ENCODE measurements at regions not wholly inside any gene's neighbourhood (a gene's known extent, or its start where the extent isn't known, plus 50 kb on each side); places are given as distances from the start of the nearest gene placed in this dataset.
"Not testable (repeated sequence)": the region's sequence is repeated elsewhere in the genome, so short reads cannot be mapped to it uniquely, and the experiment has no call there.

DNA sequence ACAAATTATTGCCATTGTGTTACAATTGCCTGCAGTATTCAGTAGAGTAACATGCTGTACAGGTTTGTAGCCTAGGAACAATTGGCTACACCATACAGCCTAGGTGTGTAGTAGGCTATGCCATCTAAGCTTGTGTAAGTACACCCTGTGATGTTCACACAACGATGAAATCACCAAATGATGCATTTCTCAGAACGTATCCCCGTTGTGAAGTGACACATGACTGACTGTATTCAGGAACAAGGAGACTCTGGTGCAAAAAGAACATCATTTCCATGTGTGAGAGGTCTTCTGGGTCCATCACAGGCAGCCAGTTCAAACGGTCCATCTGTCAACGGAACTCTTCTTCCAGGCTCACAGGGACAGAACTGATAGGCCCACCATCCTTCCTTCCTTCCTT is 263.7 kb downstream of the ANAPC1 start:
- DNase-seq (ENCODE audit: low spot score), result no peak

DNA sequence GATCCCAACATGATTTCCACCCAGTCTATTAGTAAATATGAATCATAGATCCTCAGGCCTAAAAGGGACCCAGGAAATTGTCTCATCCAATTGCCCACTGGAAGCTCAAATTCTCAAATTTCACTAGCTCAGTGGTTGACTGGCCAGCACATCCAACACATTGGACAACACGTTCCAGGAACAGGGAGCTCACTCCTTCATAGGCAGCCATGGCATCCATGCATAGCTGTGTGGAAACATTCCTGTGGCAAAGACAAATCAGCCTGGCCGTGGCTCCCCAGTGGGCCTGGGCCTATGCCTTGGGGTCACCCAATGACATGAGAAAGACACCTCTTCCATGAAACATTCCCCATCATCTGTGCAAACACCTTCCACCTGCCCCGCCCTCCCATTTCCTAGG is 261.1 kb downstream of the ANAPC1 start:
- no peak for DNase-seq (ENCODE audit: low spot score)

DNA sequence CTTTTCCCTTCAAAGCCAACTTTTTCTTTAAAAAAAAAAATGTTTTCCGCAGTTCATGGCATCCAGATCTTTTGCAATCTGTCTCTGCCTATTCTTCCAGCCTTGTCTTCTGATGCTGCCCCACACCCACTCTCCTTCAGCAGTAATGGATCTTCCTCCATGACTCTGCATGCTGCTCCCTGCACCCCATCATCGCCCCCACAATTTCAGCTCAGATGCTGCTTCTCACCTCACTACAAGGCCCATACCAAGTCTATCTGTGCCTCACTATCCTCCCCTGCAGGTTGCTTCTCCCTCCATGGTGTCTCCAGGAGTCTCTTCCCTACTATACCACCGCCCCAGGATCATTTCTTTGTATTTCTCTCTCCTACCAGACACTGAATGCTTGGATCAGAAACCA is 260.6 kb downstream of the ANAPC1 start:
- no peak for DNase-seq (ENCODE audit: low spot score)

DNA sequence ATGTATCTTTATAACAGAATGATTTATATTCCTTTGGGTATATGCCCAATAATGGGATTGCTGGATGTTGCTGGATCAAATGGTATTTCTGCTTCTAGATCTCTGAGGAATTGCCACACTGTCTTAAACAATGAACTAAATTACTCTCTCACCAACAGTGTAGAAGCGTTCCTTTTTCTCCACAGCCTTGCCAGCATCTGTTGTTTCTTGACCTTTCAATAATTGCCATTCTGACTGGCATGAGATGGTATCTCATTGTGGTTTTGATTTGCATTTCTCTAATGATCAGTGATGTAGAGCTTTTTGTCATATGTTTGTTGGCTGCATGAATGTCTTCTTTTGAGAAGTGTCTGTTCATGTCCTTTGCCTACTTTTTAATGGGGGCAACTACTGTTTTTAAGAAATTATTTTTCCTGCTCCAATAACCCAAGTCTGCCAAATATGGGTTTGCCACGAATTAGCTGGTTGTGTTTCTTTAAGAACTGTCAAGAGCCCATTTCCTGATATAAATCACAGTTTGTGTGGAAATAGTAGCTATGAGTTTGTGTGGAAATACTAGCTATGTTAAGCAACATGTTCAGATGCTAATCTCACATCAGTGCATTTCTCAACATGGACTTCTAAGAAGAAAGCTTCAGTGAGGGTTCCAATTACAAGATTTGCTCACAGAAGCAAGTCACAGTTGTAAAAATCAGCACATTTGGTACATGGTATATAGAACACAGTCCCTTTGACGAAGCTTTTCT is 259.4 kb downstream of the ANAPC1 start:
- no peak for DNase-seq (ENCODE audit: low spot score)

DNA sequence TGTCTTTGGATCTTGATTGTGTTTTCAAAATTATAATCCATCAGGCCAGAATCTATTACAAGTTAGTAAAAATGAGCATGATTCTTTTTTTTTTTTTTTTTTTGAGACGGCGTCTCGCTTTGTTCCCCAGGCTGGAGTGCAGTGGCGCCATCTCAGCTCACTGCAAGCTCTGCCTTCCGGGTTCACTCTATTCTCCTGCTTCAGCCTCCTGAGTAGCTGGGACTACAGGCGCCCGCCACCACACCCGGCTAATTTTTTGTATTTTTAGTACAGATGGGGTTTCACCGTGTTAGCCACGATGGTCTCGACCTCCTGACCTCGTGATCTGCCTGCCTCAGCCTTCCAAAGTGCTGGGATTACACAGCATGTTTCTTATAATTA is 258.8 kb downstream of the ANAPC1 start:
- DNase-seq (ENCODE audit: low spot score), result not testable (repeated sequence)

DNA sequence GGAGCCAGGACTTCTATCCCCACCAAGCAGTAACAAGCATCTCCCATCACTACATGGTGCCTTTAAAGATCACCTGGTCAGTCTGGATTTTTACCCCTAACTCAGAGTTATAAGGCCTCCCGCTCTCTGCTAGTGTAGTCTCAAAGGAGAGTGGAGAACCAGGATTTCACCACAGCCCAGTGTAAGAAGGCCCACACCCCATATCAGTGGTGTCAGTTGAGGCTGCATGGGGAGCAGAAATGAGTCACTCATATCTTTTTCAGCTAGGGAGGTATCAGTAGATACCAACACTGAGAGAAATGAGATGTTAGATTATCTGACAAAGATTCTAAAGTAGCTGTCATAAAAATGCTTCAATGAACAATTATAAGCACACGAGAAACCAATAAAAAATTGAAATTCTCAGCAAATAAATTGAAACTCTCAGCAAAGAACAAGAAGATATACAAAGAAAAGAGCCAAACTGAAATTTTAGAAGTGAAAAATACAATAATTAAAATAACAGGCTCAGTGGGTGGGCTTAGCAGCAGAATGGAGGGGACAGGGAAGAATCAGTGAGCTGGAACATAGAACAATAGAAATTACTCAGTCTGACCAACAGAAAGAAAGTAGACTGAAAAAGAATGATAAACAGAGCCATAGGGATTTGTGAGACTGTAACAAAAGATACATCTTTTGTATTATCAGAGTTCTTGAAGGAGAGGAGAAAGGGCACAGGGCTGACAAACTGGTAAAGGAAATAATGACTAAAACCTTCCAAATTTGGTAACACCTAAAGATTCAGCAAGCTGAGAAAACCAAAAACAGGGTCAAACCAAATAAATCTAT is 257.7 kb downstream of the ANAPC1 start:
- no peak for DNase-seq (ENCODE audit: low spot score)

DNA sequence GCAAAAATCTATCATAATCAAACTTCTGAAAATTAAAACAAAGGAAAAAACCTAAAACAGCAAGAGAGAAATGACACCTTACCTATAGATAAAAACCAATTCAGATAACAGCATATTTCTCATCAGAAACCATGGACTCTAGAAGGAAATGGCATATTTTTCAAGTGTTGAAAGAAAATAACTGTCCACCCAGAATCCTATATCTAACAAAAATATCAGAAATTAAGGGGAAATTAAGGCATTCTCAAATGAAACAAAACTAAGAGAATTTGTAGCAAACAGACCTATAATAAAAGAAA is 257.2 kb downstream of the ANAPC1 start:
- no peak for DNase-seq (ENCODE audit: low spot score)

DNA sequence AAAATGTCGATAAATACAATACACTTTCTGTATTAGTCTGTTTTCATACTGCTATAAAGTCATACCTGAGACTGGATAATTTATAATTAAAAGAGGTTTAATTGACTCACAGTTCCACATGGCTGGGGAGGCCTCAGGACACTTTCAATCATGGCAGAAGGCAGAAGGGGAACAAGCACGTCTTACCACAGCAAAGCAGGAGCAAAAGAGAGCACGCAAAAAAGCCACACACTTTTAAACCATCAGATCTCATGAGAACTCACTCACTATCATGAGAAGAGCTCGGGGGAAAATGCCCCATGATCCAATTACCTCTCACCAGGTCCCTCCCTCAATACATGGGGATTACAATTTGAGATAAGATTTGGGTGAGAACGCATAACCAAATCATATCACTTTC is 256.7 kb downstream of the ANAPC1 start:
- no peak for DNase-seq (ENCODE audit: low spot score)

DNA sequence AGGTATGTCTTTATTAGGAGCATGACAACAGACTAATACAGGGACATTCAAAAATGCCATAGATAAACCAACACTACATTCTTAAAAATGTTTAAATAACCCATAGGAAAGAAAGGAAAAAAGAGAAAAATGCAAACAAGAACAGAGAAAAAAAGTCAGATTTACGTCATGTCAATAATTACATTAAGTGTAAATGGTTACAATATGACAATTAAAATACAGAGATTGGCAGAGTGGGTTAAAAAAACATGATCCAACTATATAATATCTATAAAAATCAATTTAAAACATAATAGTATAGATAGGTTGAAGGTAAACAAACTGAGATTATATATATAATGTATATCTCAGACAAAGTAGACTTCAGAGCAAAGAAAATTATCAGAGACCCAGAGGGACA is 255.8 kb downstream of the ANAPC1 start:
- DNase-seq (ENCODE audit: low spot score), result no peak

DNA sequence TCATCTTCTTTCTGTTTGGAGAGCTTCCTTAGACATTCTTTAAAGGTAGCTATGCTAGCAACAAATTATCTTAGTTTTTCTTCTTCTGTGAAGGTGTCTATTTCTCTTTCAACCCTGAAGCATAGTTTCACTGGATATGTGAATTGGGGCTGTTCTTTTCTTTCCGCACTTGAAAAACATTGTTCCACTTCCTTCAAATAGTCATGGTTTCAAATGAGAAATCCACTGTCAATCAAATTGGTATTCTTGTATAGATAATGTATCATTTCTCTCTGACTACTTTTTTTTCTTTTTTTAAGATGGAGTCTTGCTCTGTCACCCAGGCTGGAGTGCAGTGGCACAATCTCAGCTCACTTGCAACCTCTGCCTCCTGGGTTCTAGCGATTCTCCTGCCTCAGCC is 254.0 kb downstream of the ANAPC1 start:
- no peak for DNase-seq (ENCODE audit: low spot score)

DNA sequence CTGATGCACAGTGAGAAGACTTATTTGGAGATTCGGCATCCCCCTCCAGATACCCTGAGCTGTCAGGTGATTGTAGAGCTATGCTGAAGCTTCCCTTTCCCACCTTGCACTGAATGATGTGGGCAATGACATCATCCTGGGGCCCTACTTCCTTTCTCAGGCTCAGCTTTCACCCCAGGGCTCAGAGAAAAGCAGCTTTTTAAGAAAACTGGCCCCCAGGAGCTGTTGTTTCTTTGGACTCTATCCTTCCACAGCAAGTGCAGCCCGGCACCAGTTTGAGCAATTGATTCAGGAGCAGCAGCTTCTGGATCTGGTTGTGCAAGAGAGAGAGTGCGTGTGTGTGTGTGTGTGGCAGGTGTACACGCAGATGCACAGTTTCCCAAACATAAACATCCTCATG is 251.3 kb downstream of the ANAPC1 start:
- DNase-seq (ENCODE audit: low spot score), result no peak

DNA sequence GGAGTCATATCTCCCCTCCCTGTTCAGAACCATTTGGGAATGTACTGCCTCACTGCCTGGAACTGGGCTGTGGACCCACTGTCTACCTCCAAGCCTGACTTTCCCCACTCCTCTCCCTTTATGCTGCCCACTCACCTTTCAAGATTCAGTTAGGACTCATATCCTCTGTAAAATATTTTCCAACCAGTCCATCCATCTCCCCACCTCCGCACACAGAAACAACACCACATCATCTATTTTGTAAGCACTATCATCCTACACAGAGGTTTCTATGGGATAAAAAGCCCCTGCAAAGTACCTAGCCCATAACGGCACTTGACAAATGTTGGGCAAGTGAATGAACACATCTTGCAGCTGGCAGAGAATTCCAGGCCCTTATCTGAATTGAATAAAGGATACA is 250.8 kb downstream of the ANAPC1 start:
- DNase-seq (ENCODE audit: low spot score), result no peak

DNA sequence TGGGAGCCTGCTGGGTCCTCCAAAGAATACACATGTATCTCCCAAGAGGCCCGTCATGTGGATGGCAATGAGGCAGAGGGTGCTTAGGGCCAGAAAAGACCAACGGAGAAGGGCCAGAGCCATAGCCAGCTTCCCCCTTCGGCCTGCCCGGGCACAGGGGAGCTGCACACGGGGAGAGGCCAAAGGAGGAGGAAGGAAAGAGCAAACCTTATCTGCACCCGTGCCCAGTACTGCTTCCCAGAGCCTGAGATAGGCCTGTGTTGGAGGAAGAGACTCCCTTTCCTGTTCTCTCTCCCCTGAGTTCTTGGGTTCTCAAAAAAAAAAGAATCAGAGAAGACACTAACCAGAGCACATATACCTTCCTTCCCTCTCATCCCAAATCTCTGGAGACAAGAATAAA is 250.3 kb downstream of the ANAPC1 start:
- DNase-seq (ENCODE audit: low spot score), result no peak

DNA sequence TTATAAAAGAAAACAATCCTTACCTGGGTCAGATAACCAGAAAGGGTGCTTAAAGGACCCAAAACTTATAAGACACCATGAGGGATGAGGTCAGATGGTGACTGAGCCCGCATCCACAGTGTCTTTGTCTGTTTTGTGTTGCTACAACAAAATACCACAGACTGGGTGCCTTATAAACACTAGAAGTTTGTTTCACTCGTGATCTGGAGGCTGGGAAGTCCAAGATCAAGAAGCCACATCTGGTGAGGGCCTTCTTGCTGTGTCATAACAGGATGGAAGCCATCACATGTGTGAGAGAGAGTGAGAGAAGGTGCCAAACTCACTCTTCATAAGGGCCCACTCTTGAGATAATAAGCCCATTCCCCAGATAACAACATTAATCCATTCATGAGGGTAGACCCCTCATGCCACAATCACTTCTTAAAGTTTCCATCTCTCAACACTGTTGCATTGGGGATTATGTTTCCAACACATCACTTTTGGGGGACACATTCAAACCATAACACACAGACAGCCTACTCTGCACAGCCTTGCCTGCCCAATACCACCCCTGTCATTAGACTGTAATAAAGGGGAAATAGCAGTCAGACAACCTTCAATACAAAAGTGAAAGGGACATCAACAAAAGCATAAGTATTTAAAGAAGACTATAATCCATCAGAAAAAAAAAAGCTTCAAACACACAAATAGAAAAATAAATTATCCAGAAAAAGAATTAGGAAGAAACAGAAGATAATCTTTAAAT is 249.8 kb downstream of the ANAPC1 start:
- peak; percentile 8 for DNase-seq (ENCODE audit: low spot score)

DNA sequence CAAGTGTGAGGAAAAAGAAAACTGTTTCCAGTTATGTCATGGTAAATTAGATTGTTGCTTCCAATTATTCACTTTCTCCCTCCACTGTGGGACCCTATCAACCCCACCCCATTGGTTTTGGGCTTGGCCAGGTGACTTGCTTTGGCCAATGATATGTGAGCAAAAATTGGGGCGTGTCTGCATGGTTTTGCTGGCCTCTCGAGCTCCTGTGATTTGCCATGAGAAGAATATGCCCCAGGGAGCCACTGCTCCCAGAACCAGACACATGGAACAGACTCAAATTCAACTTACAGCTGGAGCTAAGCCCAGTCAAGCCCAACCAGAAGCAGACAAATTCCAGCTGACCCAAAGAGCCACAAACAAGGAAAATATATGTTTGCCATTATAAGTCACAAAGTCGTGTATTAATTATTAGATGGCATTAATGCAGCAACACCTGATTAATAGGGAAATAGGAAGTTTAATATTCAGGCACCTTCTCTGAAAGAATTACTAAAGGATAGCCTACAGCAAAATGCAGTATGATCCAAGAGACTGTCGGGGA is 248.9 kb downstream of the ANAPC1 start:
- no peak for DNase-seq (ENCODE audit: low spot score)

DNA sequence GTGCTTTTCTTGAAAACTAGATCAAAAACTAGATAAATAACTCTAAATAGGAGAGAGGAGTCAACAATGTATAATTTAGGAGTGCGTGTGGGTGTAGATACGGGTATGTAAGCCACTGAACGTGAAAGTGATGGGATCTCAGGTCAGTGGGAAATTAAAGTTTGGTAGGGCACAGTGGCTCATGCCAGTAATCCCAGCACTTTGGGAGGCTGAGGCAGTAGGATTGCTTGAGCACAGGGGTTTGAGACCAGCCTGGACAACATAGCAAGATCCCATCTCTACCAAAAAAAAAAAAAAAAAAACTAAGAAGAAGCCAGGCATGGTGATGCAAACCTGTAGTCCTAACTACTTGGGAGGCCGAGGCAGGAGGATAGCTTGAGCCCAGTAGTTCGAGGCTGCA is 247.1 kb downstream of the ANAPC1 start:
- no peak for DNase-seq (ENCODE audit: low spot score)

DNA sequence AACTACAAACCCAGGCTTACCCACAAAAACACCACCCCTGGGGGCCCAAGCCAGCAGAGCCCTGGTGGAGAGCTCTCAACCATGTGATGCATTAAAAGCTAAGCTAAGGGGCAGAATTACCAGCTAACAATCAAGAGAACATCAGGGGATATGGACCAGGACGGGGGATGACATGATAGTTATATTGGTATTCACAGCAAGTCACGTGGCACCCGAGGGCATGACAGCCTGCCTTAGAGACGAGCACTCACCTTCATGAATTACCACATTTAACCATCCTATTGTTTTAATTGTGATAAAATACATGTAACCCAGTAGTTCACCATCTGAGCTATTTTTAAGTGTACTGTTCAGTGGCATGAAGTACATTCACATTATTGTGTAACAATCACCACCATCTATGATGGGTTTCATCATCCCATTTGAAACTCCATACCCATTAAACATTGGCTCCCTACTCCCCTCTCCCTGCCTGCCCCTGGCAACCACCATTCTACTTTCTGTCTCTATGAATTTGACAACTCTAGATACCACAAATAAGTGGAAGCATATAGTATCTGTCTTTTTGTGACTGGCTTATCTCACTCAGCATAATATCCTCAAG is 245.6 kb downstream of the ANAPC1 start:
- no peak for DNase-seq (ENCODE audit: low spot score)

DNA sequence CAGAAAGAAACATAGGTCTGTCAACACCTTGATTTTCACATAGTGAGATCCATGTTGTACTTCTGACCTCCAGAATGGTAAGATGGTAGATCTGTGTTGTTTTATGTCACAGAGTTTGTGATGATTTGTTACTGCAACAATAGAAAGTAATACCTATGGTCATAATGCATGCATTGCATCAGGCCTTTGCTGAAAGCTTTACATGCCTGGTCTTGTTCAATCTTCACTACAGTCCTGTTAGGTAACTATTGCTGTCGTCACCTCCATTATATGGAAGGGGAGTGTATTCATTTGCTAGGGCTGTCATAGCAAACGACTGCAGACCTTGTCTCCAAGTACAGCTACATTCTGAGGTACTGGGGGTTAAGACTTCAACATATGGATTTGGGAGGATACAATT is 243.5 kb downstream of the ANAPC1 start:
- DNase-seq (ENCODE audit: low spot score), result no peak

DNA sequence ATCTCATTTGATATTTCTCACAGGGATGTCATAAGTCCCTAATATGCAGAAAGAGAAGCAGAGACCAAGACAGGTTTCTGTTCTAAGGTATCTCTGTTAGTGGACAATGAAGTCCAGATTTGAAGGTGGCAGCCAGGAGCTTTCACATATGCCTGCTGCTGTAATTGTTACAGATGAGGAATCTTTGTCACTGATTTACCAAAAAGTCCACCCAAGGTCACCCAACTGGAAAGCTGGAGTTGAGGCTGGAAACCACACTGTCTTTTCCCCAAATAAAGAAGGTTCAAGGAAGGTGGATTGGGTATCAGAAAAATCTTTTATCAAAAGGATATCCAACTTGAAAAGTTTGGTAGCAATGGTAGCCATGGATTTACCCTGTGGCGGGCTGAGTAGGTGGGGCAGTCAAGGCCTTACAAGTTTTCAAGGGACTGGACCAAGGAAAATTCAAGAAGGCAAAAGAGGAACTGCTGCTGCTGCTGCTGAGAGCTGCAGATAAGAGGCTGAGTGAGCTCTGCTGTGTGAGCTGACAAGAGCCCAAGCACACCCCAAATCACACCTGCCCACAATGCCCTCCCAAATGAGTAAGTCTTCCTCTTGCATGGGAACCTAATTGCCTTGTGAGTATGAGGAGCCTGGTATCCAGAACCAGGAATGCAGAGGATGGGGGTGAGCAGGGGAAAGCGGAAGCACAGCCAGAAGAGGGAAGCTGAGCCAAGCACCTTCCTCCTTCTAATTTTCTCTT is 241.2 kb downstream of the ANAPC1 start:
- no peak for DNase-seq (ENCODE audit: low spot score)

DNA sequence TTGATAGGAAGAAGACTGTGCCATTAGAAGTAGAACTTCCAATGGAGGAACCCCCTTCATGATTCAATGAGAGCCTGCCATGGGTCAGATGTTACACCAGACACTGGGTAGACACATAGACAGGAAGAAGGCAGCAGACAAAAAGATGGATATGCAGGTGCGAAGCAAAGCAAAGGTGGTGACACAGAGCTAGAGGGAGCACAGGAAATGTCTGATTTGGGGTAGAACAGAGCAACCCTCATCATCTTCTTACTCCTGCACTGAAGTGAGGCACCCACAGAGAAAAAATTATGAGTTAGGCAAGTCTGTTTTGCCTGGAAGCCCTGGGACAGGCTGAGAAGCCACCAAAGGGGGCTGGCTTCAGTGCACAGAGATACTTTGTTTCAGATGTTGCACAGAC is 240.2 kb downstream of the ANAPC1 start:
- DNase-seq (ENCODE audit: low spot score), result no peak

DNA sequence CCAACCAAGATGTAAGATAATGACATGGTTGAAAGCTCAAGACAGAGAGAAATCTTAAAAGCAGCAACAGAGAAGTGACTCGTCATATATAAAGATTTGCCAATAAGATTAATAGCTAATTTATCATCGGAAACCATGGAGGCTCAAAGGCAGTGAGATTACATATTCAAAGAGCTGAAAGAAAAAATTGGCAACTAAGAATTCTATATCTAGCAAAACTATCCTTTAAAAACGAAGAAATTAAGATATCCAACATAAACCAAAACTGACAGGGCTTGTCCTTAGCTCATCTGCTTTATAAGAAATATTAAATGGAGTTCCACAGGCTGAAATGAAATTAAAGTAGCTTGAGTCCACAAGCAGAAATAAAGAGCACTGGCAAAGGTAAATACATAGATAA is 236.6 kb downstream of the ANAPC1 start:
- DNase-seq (ENCODE audit: low spot score), result no peak

DNA sequence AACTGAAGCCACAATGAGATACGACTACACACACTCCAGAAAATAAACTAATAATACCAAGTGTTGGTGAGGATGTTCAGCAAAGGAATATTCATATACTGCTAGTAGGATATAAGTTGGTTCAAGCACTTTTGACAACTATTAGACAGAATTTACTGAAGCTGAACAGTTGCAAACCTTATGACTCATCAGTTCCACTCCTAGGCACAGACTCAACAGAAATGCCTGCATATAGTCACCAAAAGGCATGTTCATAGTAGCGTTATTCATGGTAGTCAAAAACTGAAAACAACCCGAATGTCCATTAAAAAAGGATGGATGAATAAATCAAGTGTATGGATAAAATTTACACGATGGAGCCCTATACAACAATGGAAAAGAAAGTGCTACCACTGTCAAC is 232.0 kb downstream of the ANAPC1 start:
- DNase-seq (ENCODE audit: low spot score), result no peak

Measured in CD4-positive, alpha-beta T cell treated with Interleukin-15 for 4 hours (primary cell).